GM19023 (cell line): ENCODE measurements at regions not wholly inside any gene's neighbourhood (a gene's known extent, or its start where the extent isn't known, plus 50 kb on each side); places are given as distances from the start of the nearest gene placed in this dataset.
A peak's percentile ranks its signal among the peaks of the same experiment; 100 is the strongest.

Experiments
- ATAC-seq: cut with Tn5 transposase; IDR thresholded peaks from one replicate; pipeline ENCODE4 v1.9.1; 2021; ENCODE audit warnings: mild to moderate bottlenecking, moderate library complexity; ENCODE audit not compliant: unreplicated experiment

DNA sequence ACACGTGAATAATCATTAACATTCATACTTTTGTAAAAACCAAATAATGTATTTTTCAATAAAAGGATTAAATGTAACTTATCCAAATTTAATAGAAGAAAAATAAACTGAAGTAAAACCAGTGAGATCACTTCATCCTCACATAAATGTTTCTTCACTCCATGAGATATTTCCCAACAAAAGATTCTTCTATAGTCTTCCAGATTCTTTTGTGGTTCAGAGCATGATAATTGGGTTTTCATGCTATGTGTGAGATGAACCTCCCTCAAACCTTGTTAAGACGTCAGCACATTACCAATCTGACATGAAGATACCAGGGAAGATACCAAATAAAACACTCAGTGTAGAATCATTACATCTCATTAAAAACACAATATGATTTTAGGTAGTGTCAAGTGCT lies 62.9 kb upstream of the OXGR1 start:
- ATAC-seq = no peak

DNA sequence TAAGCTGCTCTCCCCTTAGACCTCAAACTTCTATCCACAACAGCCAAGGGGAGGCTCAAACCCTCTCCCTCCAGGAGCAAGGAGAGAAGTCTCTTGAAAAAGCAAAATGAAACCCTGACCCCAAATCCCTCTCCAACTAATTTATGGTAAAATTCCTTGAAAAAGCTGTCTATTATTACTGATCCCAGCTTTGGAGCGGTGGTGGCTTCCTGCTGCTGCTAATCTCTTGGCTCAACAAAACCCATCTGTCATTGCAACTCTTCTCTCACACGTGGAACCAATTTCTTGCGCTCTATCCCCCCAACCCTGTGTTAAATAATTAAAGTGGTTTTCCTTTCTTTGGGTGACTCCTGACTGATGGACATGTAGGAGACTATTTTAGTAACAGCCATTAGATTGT lies 64.1 kb upstream of the OXGR1 start:
- no peak for ATAC-seq

DNA sequence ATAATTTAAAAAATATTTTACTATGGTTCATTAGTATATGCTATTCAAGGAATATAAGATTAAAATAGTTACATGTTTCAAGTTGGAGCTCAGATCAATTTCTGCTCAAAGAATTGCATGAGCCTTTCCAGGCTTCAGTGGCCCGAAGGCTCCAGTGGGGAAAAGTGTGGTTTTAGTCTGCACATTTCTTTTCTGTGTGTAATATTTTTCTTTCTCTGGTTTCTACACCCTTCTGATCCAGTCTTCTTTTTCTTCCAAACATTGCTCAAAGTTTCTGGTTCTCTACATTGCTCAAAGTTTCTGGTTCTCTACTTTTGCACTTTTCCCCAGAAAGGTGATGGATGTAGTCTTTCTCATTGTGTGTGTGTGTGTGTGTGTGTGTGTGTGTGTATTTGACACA lies 64.7 kb upstream of the OXGR1 start:
- ATAC-seq = no peak

DNA sequence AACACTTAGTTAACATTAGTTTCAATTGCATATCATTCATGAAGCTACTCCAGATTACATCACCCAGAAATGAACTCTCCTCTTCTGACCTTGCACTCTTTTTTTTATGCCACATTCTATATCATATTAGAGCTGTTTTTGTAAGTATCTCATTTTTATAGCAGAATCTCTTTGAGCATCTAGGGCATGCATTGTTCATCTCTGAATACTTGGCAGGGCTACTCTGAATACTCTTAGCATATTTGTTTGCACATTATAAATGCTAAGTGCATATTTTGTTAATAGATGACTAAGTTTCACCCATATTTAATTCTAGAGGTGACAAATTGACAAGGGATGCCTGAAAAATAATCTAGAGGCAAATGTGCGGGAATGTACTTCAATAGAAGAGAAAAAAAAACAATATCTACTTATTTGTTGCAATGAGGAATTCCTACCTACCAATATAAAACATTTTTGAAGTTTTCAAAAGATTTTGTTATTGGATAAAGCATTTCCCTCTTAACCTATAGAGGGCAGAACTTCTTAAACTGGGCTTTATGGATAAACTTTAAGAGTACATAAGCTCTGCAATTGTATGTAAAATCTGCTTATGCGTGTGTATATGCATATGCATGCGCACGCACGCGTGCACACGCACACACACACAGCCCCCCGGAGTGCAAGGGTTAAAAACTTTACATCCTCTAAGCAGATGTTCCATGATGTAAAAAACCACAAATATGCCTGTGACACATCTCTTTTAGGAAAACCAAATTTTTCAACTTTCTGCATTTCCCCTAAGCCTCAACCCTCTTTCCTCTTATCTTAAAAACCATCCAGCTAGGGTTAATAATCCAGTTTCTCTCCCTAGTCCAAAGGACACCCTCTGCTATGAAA lies 73.0 kb upstream of the OXGR1 start:
- no peak for ATAC-seq

DNA sequence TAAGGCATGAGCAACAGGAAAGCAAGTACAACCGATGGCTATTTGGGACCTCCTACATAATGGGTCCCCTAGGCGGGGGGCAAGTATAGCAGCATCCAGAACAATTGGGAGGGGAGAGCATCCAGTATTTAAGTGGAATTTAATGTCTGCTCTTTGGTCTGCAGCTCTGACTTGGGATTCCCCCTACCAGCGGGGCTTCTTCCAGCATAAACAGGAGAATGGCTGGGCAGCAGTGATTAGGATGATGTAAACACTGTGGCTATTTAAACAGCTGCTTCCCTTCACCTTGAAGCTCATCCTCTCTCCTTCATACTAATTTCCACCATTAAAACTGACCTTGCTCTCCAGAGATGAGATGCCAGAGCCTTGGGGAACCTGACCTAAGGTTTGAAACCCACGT lies 73.9 kb upstream of the OXGR1 start:
- ATAC-seq = no peak

DNA sequence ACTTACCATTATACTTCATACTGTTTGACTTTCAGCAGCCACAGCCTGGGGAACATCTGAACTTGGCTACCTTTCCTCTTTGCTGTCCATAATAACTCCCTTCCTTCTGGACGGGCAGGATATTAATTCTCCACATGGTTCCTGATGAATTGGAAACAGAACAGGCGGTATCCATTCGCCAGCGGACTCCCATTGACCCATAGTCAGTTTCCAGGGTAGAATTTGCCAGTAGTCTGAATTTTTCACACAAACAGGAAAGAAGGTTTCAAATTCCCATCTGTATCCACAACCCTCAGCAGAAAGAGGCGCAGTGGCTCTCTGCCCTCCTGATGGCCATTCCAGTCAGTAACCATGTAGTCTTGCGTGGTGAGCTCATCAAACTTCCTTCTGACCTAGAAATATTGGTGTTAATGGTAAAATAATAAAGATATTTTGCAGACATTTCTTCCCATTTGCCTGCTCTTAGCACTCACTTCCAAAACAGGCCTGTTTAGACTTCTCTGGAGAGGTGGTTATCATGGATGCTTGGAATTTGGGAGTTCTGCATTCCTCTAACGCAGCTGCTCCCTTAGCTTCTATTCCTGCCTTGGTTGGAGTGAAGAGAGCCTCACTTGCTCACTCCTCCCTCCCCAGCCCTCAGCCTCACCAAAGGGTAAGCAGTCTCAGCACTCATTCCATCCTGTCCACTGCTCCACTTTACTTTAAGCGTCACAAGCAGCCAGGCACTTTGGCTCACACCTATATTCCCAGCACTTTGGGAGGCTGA lies 75.0 kb upstream of the OXGR1 start:
- ATAC-seq = no peak

DNA sequence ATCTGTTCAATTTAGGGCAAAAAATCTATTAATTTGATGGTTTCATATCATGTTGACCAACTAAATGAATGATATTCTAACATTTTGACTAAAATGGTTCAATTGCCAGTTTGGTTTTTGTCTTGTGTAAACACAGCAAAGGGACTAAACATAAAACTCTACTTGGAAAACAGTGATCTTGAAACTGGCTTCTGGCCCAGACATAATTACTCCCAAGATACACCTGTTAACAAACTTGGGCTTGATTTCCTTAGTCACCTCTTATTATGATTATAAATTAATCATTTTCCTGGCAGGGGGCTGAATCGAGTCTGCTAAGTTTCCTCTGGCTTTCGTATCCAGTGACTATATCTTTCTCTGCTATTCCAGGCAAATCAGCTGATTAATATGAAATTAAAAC lies 78.0 kb upstream of the OXGR1 start:
- ATAC-seq = no peak

DNA sequence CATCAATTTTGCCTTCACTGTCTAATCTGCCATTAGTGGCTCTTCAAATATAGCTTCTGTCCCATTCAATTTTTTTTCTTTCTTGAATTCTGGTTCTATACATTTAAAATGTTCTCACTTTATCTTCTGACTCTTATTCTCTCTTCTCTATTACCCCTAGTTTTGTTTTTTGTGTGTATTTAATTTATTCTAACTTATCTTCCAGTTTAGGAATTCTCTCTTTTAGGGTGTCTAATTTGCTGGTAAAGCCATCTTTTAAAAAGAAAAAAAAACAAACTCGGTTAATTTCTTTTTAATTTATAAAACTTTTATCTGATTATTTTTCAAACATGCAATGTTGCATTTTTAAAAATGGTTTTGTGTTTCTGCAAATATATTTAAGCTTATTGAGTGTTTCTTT lies 80.3 kb upstream of the OXGR1 start:
- no peak for ATAC-seq

DNA sequence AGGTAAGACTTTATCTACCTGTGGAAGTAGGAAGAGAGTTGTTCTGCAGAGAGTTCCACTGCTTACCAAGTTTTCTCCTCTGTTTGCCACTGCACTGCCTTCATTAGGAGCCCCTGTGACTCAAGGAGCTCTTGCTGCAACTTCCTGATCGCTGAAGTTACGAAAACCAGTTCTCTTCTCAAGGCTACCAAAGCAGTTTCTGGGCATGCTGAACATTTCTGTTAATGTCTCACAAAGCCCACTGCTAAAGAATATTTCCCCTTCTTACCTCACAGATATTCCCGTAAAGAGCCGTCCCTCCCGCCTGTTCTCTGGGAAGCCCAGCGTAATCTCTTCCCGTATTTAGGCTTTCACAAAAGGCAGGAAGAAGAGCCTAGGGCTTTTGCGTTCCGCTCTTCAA lies 82.6 kb upstream of the OXGR1 start:
- no peak for ATAC-seq

DNA sequence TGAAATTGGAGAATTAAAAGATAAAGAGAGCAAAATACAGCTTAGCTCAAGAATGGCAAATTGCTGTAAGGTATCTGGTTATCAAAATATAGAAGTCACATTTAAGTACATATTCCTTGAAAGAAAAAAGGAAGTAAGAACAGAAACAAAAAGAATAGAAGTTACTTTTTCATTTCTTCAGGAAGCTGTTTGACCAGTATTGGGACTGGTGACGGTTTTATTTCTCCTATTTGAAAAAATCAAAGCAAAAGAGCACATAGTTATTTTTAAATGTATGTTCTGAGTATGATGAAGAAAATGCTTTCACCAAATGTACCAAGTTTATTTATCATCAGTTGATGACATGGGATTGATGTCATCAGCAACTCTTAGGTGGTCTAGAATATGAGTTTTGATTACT lies 83.1 kb upstream of the OXGR1 start:
- ATAC-seq = no peak

DNA sequence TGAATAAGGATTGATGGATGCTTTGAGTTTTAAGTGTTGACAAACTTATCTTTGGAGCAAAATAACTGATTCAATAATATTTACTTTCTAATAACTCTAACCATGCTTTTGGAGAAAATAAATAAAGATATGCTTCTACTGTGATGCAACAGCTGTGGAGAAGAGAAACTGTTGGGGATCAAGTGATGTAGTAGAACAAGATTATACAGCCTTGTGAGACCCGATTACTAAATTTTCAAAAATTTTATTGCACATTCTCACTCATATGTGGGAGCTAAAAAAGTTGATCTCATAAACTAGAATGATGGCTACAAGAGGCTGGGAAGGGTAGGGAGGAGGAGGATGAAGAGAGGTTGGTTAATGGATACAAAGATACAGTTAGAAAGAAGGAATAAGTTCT lies 85.5 kb upstream of the OXGR1 start:
- ATAC-seq = no peak

DNA sequence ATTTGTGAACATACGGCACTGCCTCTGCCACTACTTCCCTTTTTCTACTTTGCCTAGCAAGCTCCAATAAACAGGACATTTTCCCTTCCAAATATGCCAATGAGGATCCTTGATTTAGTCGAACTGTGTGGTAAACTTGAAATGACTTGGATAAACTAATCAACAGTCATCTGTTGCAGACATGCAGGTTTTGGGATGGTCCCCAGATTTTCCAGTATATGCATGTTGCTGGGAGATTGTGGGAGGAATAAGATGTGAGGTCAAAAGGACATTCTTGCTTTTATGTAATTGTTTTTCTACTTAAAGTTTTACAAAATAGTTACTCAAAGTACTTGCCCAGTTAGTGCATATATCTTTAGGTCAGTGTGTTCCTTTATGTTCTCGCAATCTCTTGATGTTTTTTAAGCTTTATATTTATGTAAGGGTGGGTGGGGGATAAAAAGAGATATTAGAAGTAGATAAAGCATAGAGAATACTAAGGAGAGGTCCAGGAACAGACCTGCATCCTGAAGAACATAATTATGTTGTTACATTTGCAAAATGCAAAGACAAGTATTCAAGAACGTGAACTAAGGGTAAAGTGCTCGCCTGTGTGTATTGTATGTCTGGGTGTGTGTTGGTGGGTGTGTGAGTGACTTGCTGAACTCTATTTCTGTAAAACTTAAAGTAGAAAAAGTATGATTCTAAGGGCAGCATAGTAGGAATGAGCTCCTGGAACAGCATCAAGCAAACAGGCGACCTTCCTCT lies 88.4 kb upstream of the OXGR1 start:
- no peak for ATAC-seq

DNA sequence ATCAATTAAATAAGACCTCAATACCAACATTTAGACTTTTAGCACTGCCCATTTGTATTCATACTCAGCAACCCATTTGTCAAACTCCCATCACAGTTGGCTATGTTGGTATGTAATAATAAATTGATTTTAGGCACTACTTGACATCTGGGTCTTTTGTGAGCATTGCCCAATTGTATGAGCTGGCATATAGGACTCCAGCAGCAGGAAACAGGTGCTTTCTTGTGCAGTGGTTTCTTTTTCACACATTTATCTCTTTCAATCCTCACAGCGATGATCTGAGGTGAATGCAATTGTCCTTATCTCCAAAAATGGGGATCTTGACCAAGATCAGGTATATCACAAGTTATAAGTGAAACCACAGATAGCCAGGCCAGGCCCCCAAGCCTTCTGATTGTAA lies 96.9 kb upstream of the OXGR1 start:
- ATAC-seq = no peak

DNA sequence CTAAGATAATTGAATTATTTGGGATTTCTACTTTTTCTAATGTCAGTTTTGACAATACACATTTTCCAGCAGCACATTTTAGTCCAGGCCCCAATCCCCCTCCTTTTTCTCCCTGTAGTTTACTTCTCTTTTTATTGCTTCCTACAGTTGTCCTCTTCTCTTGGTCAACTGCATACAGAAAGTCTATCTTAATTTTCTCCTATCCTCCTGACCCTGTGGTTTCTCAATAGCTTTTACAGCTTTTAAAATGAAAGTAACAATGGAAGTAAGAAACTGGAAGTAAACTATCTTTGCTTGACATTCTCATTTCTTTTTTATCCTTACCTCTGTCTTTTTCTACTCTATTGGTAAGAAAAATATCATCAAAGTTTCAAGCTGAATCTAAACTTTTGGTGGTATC lies 106.5 kb upstream of the OXGR1 start:
- no peak for ATAC-seq

DNA sequence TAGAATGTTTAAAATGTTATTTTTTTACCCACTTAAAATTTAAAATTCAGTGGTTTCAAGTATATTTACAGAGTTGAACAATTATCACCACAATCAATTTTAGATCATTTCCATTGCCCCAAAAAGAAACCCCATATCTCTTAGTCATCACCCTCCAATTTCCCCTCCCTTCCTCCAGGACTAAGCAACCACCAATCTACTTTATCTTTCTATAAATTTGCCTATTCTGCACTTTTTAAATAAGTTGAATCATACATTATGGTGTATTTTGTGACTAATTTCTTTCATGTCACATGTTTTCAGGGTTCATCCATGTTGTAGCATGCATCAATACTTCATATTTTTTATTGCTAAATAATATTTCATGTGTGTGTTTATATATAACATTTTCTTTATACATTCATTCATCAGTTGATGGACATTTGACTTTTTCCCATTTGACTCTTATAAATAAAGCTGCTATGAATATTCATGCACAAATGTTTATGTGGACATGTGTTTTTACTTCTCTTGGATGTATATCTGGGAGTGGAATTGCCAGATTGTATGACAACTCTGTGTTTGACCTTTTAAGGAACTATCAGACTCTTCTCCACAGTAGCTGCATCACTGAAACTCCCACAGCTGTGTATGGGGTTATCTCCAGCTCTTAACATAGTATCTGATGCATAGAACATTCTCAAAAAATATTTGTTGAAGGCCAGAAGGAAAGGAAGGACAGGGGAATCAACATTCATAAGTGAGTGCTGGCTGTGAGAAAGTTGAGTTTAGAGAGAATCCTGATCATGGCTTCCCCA lies 107.8 kb upstream of the OXGR1 start:
- no peak for ATAC-seq

DNA sequence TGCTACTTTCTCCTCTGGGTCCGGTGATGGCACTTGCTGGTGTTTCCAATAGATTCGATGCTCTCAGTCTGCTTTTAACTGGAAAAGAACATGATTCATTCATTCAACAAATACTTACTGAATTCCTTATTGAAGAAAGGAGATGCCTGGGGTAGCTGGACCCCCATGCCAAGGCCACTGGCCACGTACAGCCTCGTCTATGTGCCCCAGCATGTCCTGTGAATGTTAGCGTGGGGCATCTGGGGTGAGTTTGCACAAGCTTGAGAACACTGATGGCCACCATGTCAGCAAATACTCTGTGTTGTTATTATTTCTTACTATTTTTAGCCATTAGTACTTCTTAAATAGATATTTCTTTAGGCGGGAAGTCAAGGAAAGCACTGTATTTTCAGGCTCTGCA lies 112.0 kb upstream of the OXGR1 start:
- no peak for ATAC-seq

DNA sequence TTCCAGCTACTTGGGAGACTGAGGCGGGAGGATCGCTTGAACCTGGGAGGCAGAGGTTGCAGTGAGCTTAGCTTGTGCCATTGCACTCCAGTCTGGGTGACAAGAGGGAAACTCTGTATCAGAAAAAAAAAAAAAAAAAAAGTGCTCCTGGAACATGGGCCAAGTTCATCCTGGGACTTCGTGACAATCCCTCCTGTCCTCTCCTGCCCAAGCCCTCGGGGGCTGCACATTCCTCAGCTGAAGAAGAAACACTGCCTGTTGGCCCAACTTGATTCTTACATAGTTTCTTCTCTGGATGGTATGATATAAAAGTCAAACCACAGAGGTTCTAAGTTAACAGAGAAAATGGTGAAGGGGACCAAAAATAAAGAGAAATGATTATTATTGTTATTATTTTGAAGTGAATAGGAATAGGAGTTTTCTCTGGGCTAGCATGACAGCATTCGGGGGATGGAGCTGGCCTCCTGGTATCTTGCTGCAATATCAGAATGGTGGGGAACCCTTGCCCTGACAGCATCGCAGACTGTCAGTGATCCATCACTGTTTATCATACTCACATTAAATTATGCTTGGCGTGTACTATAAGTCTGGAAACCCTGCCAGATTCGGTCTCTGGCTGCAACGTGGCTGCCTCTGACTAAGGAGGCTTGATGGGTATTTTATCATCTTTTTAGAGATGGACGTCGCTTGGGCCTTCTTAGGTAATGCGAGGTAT lies 113.7 kb upstream of the OXGR1 start:
- ATAC-seq = no peak

DNA sequence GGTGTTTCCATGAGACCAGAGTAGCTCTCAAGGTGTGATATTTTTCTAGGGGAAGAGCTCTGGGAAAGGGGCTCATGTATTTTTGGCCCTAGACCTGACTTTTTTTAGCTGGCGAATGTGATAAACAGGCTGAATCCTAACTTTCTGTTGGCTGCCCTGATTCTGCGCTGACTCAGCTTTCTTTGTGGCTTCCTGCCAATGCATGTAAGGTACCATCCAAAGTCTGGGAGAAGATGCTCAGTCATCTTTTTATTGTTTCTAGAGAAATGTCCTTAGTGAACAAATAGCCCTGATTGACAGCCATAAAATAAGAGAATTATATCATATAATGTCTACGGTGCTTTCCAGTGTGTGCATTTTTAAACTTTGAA lies 113.6 kb upstream of the MBNL2 start:
- no peak for ATAC-seq

DNA sequence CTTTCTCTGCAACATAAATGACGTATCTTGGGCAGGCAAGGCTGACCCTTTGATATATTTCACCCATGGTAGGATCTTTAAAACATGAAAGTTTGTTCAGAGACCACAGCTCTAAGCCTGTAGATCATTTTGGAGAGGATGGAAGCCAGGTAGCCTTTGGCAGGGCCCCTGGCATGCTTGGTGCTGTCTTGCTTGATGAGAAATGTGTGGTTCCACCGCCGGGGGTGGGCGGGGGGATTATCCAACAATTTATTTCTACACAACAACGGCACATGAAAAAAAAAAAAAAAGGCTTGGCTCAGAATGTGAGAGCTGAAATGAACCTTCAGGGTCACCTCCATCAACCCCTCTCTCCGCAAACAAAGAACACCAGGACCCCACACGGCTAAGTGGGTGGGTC lies 112.9 kb upstream of the MBNL2 start:
- no peak for ATAC-seq

DNA sequence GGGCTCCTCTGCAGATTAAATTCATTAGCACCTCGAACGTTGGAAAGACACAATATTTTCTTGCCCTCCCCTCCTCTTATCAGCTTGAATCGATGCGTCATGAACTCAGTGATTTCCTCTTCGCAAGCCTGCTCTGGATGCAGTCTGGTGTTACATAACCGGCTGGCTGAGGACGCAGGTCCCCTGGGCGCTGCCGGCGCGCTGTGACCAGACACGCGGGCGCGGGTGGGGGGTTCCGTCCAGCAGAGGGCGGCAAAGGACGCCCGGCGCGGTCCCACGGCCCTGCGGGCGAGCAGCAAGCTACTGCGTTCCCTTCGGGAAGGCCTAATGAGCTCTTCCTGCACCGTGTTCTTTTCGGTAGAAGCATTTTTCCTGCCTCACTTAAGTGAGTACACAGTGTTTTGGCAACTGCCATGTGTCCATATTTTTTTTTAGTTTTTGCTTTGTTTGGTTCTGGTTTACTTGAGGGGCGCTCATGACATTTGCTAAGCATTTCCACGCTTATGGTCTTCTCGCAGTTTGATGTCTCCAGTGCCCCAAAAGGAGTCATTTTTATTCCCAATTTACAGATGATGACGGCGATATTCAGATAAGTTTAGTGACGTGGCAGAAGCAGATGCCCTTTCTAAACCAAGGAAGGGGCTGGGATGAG lies 112.2 kb upstream of the MBNL2 start:
- ATAC-seq = peak; percentile 95
